ENCODE measurements at regions not wholly inside any gene's neighbourhood (a gene's known extent, or its start where the extent isn't known, plus 50 kb on each side); places are given as distances from the start of the nearest gene placed in this dataset.

DNA sequence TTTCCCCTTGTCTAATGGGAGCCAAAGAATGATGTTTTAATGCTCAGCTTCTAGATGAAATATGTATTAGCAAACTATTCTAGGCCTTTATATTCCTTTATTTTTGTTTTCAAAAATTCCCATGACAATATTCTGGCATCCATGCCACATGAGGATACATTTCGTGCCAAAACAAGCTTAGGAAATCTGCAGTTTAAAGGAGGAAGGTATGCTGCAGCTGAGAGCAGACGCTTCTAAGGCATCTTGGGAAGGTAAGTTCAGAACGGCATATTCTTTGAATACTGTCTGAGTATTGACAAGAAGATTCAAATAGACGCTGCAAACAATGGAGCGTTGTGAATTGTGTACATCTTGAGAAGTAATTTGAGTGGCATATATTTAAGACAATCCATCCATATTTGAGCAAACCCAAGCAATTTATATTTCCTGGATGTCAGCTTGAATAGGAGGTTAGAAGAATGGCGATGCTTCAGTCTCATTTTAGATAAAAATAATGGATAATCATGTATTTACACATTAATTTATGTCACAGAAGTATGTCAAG, 158.6 kb downstream of the RAP2B start:
- TF ChIP-seq, protein P1, sequence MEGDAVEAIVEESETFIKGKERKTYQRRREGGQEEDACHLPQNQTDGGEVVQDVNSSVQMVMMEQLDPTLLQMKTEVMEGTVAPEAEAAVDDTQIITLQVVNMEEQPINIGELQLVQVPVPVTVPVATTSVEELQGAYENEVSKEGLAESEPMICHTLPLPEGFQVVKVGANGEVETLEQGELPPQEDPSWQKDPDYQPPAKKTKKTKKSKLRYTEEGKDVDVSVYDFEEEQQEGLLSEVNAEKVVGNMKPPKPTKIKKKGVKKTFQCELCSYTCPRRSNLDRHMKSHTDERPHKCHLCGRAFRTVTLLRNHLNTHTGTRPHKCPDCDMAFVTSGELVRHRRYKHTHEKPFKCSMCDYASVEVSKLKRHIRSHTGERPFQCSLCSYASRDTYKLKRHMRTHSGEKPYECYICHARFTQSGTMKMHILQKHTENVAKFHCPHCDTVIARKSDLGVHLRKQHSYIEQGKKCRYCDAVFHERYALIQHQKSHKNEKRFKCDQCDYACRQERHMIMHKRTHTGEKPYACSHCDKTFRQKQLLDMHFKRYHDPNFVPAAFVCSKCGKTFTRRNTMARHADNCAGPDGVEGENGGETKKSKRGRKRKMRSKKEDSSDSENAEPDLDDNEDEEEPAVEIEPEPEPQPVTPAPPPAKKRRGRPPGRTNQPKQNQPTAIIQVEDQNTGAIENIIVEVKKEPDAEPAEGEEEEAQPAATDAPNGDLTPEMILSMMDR (IDR thresholded peaks at IDR 0.05; ENCODE audit: control extremely low read depth, extremely low read depth), result no peak
- no peaks in the 10 kb centered on the region for H3K36me3 ChIP-seq (ENCODE audit: control insufficient read depth in 4 of 4, insufficient read depth in 4 of 4, low read length in 4 of 4)
- ATAC-seq (ENCODE audit: insufficient read depth, low FRiP score) (no peak), DNase-seq (peak in 2 of 3 donors; percentile 35 to 44)
- H3K9me3 ChIP-seq (ENCODE audit: control insufficient read depth in 4 of 4, insufficient read depth in 3 of 4, low read length in 3 of 4), result peaks cover 0 to 3% (median 0%) of the 10 kb centered on the region in 4 donors
- H3K27ac ChIP-seq (ENCODE audit: low read depth in 1 of 2, low read length in 1 of 2), result no peak overlapping the region
- no peak overlapping the region for H3K4me3 ChIP-seq
- WGBS, 2 donors, result 71 to 87% methylated on average over 6 of the region's 6 CpGs
- no peaks in the 10 kb centered on the region for H3K27me3 ChIP-seq (ENCODE audit: control insufficient read depth in 3 of 3, insufficient read depth in 3 of 3, low read length in 2 of 3)
- peaks cover 0 to 9% (median 0%) of the 10 kb centered on the region in 5 donors for H3K4me1 ChIP-seq (ENCODE audit: control insufficient read depth in 5 of 5, insufficient read depth in 5 of 5, low read length in 5 of 5)
- H3K9ac ChIP-seq (ENCODE audit: insufficient read depth in 1 of 2, low read length in 2 of 2), result no peak overlapping the region

DNA sequence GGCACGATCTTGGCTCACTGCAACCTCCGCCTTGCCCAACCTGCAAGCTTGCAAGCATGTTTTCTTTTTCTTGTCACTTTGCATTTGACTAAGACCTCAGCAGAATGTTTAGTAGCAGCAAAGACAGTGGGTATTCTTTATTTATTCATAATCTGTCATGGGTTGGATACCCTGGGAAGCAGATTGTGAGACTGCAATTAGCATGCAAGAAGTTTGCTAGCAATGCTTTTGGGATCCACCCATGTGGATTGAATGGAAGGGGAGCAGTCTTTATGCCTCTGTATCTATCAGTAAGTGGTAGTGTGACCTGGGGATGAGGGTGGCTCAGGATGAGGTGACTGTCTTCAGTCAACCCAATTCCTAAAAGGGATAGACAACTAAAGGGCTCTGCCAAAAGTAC, 166.7 kb downstream of the RAP2B start:
- H3K4me3 ChIP-seq, result no peak overlapping the region
- H3K9me3 ChIP-seq (ENCODE audit: control insufficient read depth in 4 of 4, insufficient read depth in 3 of 4, low read length in 3 of 4), result peaks cover 0 to 7% (median 0%) of the 10 kb centered on the region in 4 donors
- WGBS, 2 donors, result 96 to 100% methylated on average over 2 of the region's 2 CpGs
- H3K27ac ChIP-seq (ENCODE audit: low read depth in 1 of 2, low read length in 1 of 2), result no peak overlapping the region
- H3K36me3 ChIP-seq (ENCODE audit: control insufficient read depth in 4 of 4, insufficient read depth in 4 of 4, low read length in 4 of 4), result no peaks in the 10 kb centered on the region
- H3K27me3 ChIP-seq (ENCODE audit: control insufficient read depth in 3 of 3, insufficient read depth in 3 of 3, low read length in 2 of 3), result no peaks in the 10 kb centered on the region
- DNase-seq, result no peak
- no peak for ATAC-seq (ENCODE audit: insufficient read depth, low FRiP score)
- TF ChIP-seq, protein P1 (IDR thresholded peaks at IDR 0.05; ENCODE audit: control extremely low read depth, extremely low read depth), result no peak
- H3K4me1 ChIP-seq (ENCODE audit: control insufficient read depth in 5 of 5, insufficient read depth in 5 of 5, low read length in 5 of 5), result peaks cover 0 to 10% (median 0%) of the 10 kb centered on the region in 5 donors
- no peak overlapping the region for H3K9ac ChIP-seq (ENCODE audit: insufficient read depth in 1 of 2, low read length in 2 of 2)

DNA sequence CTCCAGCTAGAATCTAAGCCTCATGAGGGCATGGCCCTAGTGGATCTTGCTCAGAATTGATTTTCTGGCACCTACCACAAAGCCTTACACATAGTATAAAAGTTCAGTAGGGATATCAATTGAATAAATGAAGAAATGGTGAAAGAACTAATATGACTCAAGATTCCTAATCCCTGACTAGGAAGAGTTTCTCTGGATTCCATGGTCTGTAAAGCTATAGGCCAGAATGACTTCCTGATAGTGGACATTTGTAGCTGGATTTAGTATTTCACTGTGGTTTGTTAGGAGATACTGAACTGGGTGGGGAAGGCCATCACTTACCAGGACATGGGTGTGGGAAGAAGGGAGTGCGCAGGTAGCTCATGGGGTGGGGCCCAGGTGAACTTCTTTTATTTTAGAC, 168.9 kb downstream of the RAP2B start:
- Histone ChIP-seq H3K9me3 (ENCODE audit: control insufficient read depth in 4 of 4, insufficient read depth in 3 of 4, low read length in 3 of 4) (peaks cover 0 to 4% (median 0%) of the 10 kb centered on the region in 4 donors), H3K9ac (ENCODE audit: insufficient read depth in 1 of 2, low read length in 2 of 2) (no peak overlapping the region), H3K27ac (ENCODE audit: low read depth in 1 of 2, low read length in 1 of 2) (no peak overlapping the region), H3K4me3 (no peak overlapping the region), H3K36me3 (ENCODE audit: control insufficient read depth in 4 of 4, insufficient read depth in 4 of 4, low read length in 4 of 4) (no peaks in the 10 kb centered on the region), H3K4me1 (ENCODE audit: control insufficient read depth in 5 of 5, insufficient read depth in 5 of 5, low read length in 5 of 5) (peaks cover 0 to 10% (median 0%) of the 10 kb centered on the region in 5 donors), H3K27me3 (ENCODE audit: control insufficient read depth in 3 of 3, insufficient read depth in 3 of 3, low read length in 2 of 3) (no peaks in the 10 kb centered on the region)
- TF ChIP-seq, protein P1 (IDR thresholded peaks at IDR 0.05; ENCODE audit: control extremely low read depth, extremely low read depth), result no peak
- no peak for DNase-seq
- 100% methylated on average over 1 of the region's 1 CpG for WGBS, 2 donors
- no peak for ATAC-seq (ENCODE audit: insufficient read depth, low FRiP score)

DNA sequence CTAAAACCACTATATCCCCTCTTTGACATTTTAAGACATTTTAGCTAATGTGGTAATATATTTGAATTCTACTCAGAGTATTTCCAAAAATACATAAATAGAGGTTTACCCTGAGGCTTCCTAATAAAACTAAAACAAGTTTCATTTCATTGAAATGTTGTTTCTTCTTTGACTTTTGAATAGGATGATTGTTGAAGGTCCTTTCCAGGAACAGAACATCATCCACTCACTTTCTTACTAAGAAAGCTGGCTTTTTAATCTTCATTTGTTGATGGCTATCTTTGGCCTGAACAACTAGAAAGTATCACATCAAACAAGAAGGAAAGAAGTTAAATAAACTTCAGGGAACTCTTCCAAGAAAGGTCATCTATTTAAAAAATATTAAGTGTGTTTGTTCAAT, 169.7 kb downstream of the RAP2B start:
- Histone ChIP-seq H3K9ac (ENCODE audit: insufficient read depth in 1 of 2, low read length in 2 of 2) (no peak overlapping the region), H3K27me3 (ENCODE audit: control insufficient read depth in 3 of 3, insufficient read depth in 3 of 3, low read length in 2 of 3) (no peaks in the 10 kb centered on the region), H3K4me1 (ENCODE audit: control insufficient read depth in 5 of 5, insufficient read depth in 5 of 5, low read length in 5 of 5) (peaks cover 0 to 10% (median 0%) of the 10 kb centered on the region in 5 donors), H3K9me3 (ENCODE audit: control insufficient read depth in 4 of 4, insufficient read depth in 3 of 4, low read length in 3 of 4) (no peaks in the 10 kb centered on the region), H3K36me3 (ENCODE audit: control insufficient read depth in 4 of 4, insufficient read depth in 4 of 4, low read length in 4 of 4) (no peaks in the 10 kb centered on the region), H3K27ac (ENCODE audit: low read depth in 1 of 2, low read length in 1 of 2) (no peak overlapping the region), H3K4me3 (no peak overlapping the region)
- DNase-seq (peak in 1 of 3 donors; percentile 43), ATAC-seq (ENCODE audit: insufficient read depth, low FRiP score) (no peak)
- TF ChIP-seq, protein P1 (IDR thresholded peaks at IDR 0.05; ENCODE audit: control extremely low read depth, extremely low read depth), result no peak

Measured in lung (tissue), 11 donors.